Superior temporal gyrus (tissue), 1 donor: ENCODE measurements at regions not wholly inside any gene's neighbourhood (a gene's known extent, or its start where the extent isn't known, plus 50 kb on each side); places are given as distances from the start of the nearest gene placed in this dataset.
"Not testable (repeated sequence)": the region's sequence is repeated elsewhere in the genome, so short reads cannot be mapped to it uniquely, and the experiment has no call there.

ENCODE experiments used
- DNase-seq: peaks from one replicate; pipeline ENCODE4 v3.0.0-alpha.2; 2016; ENCODE audit errors: extremely low spot score

GRCh38 chr4:120202222-120202621, 135.6 kb upstream of the MAD2L1 start:
- DNase-seq: no peak

- not testable (repeated sequence) for DNase-seq
Measured at GRCh38 chr4:120200573-120201110, 134.0 kb upstream of the MAD2L1 start.

GRCh38 chr4:120198411-120198810, 131.8 kb upstream of the MAD2L1 start:
- DNase-seq: no peak

GRCh38 chr4:120177603-120178002, 111.0 kb upstream of the MAD2L1 start:
- no peak for DNase-seq

- DNase-seq: no peak
Measured at GRCh38 chr4:120175272-120175671, 108.6 kb upstream of the MAD2L1 start.

- no peak for DNase-seq
Measured at GRCh38 chr4:120163895-120164294, 97.2 kb upstream of the MAD2L1 start.

- DNase-seq: no peak
Measured at GRCh38 chr4:120158841-120159463, 92.3 kb upstream of the MAD2L1 start.

- no peak for DNase-seq
Measured at GRCh38 chr4:120158046-120158445, 91.4 kb upstream of the MAD2L1 start.

GRCh38 chr4:120156120-120156718, 89.6 kb upstream of the MAD2L1 start:
- DNase-seq: peak; percentile 88

GRCh38 chr4:120155287-120155686, 88.6 kb upstream of the MAD2L1 start:
- no peak for DNase-seq

- no peak for DNase-seq
Measured at GRCh38 chr4:120144634-120145033, 78.0 kb upstream of the MAD2L1 start.

GRCh38 chr4:120144041-120144440, 77.4 kb upstream of the MAD2L1 start:
- DNase-seq: no peak

- no peak for DNase-seq
Measured at GRCh38 chr4:120139392-120139791, 72.7 kb upstream of the MAD2L1 start.

- no peak for DNase-seq
Measured at GRCh38 chr4:120132935-120133334, 66.3 kb upstream of the MAD2L1 start.

- no peak for DNase-seq
Measured at GRCh38 chr4:120130786-120131185, 64.1 kb upstream of the MAD2L1 start.
